Body of pancreas (tissue), 4 donors: ENCODE measurements at regions not wholly inside any gene's neighbourhood (a gene's known extent, or its start where the extent isn't known, plus 50 kb on each side); places are given as distances from the start of the nearest gene placed in this dataset.

Experiments used
- ATAC-seq: fragments of 150-250 bp; one replicate; pipeline ENCODE4 v1.9.1; 2016
- DNase-seq, 4 donors: peaks; one replicate each; pipeline ENCODE4 v3.0.0-alpha.2; 2019
- H3K27ac ChIP-seq, 4 donors: fragments of 200-600 bp; sonication (generic); 1 replicate in 3 of 4; 2 replicates in 1 of 4; pipeline versions ENCODE4 v1.5.1 to v1.6.1; 2016 to 2019; ENCODE audit warnings: mild to moderate bottlenecking in 1 of 4, mixed read lengths in 1 of 4, moderate library complexity in 1 of 4
- H3K27me3 ChIP-seq, 2 donors: fragments of 200-600 bp; sonication (generic); one replicate each; pipeline ENCODE4 v1.6.0; 2016; ENCODE audit warnings: mild to moderate bottlenecking in 1 of 2
- H3K36me3 ChIP-seq, 2 donors: fragments of 200-600 bp; sonication (generic); replicated peaks in 1 of 2; 2 replicates each; pipeline ENCODE4 v1.5.1; 2016; ENCODE audit warnings: low read depth in 2 of 2; ENCODE audit not compliant: insufficient read depth in 1 of 2
- H3K4me1 ChIP-seq: fragments of 200-600 bp; sonication (generic); one replicate; pipeline ENCODE4 v1.6.0; 2016
- H3K4me3 ChIP-seq, 2 donors: fragments of 200-600 bp; sonication (generic); 1 replicate in 1 of 2; 2 replicates in 1 of 2; pipeline ENCODE4 v1.5.1; 2016 to 2019
- H3K9me3 ChIP-seq, 3 donors: fragments of 200-600 bp; sonication (generic); 1 replicate in 2 of 3; 2 replicates in 1 of 3; pipeline ENCODE4 v1.5.1; 2016
- POLR2A ChIP-seq, 3 donors: fragments of 450-650 bp; IDR thresholded peaks; one replicate each; pipeline ENCODE4 v1.6.1; 2016; ENCODE audit warnings: antibody characterized with exemption in 3 of 3, mild to moderate bottlenecking in 2 of 3
- WGBS, 2 donors: methylation state at CpG; one replicate each; pipeline ENCODE4 v1.1.5; 2017; 5-methylcytosine and 5-hydroxymethylcytosine counted together
- intact Hi-C: fragments of 100-400 bp; cut with DNase I; formaldehyde crosslinking; loops from one replicate; pipeline ENCODE4 v1.15.1; 2023
- TF ChIP-seq, protein P1 (sequence below), 7 experiments: fragments of 450-650 bp in 4 of 7; fragments of 200-600 bp in 3 of 7; sonication (generic) in 3 of 7; IDR thresholded peaks; one replicate each; pipeline ENCODE4 v1.5.1; 2016 to 2019; ENCODE audit warnings: antibody characterized with exemption in 7 of 7

GRCh38 chr11:13876423-13876822 lies 86.1 kb upstream of the SPON1 start:
- Histone ChIP-seq H3K9me3 (no peaks in the 10 kb centered on the region), H3K27ac (no peak overlapping the region), H3K4me3 (no peak overlapping the region), H3K27me3 (no peaks in the 10 kb centered on the region), H3K36me3 (no peaks in the 10 kb centered on the region), H3K4me1 (no peaks in the 10 kb centered on the region)
- ATAC-seq (no peak), DNase-seq (no peak)
- WGBS, 2 donors = 61 to 81% methylated on average over 2 of the region's 2 CpGs
- intact Hi-C loops = no loop called here
- TF ChIP-seq, protein P1, sequence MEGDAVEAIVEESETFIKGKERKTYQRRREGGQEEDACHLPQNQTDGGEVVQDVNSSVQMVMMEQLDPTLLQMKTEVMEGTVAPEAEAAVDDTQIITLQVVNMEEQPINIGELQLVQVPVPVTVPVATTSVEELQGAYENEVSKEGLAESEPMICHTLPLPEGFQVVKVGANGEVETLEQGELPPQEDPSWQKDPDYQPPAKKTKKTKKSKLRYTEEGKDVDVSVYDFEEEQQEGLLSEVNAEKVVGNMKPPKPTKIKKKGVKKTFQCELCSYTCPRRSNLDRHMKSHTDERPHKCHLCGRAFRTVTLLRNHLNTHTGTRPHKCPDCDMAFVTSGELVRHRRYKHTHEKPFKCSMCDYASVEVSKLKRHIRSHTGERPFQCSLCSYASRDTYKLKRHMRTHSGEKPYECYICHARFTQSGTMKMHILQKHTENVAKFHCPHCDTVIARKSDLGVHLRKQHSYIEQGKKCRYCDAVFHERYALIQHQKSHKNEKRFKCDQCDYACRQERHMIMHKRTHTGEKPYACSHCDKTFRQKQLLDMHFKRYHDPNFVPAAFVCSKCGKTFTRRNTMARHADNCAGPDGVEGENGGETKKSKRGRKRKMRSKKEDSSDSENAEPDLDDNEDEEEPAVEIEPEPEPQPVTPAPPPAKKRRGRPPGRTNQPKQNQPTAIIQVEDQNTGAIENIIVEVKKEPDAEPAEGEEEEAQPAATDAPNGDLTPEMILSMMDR (IDR thresholded peaks at IDR 0.05) = no peak
- no peak for TF ChIP-seq POLR2A (IDR thresholded peaks at IDR 0.05)

DNA sequence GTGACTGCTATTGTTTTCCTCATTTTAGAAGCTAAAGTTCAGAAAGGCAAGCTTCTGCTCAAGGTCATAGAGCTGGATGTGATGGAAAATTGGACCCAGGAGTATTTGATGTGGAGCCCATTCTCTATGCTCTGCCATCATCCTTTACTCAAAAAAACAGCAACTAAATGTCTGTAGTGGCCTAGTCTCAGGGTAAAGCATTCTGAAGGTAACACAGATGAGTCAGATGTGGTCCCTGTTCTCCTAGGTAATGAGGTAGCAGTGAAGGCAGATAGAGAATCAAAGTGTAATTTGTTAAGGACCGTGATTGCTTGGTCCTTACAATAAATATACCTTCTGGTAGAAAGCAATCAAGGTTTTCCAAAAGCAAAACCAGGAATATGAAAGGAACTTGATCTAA lies 84.4 kb upstream of the SPON1 start:
- DNase-seq (no peak), ATAC-seq (no peak)
- Histone ChIP-seq H3K4me1 (no peaks in the 10 kb centered on the region), H3K27me3 (no peaks in the 10 kb centered on the region), H3K9me3 (no peaks in the 10 kb centered on the region), H3K36me3 (no peaks in the 10 kb centered on the region), H3K27ac (no peak overlapping the region), H3K4me3 (no peak overlapping the region)
- TF ChIP-seq, protein P1 (IDR thresholded peaks at IDR 0.05) = no peak
- TF ChIP-seq POLR2A (IDR thresholded peaks at IDR 0.05) = no peak
- intact Hi-C loops = no loop called here
- WGBS, 2 donors = 70 to 80% methylated on average over 1 of the region's 1 CpG

DNA sequence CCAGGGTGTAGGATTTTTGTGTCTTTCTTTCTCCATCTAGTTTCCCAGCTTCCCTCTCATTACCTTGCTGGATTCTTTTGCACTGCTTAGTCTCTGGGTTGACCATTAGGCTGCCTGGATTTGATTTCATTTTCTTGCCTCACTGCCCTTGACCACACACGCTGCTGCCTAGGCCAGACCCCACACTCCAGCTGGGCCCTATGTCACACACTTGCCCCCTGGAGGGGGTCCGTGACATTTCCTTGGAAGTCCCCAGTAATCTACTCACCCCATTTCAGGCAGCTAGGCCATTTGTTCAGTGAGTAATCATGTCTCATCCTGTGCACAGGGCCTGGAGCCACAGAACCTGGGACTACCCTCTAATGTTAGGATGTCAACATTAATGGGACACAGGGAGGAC lies 81.9 kb upstream of the SPON1 start:
- Histone ChIP-seq H3K9me3 (no peaks in the 10 kb centered on the region), H3K36me3 (no peaks in the 10 kb centered on the region), H3K4me3 (no peak overlapping the region), H3K27me3 (no peaks in the 10 kb centered on the region), H3K4me1 (no peaks in the 10 kb centered on the region), H3K27ac (no peak overlapping the region)
- intact Hi-C loops = no loop called here
- TF ChIP-seq, protein P1 (IDR thresholded peaks at IDR 0.05) = no peak
- DNase-seq (no peak), ATAC-seq (no peak)
- 83 to 97% methylated on average over 2 of the region's 2 CpGs for WGBS, 2 donors

GRCh38 chr11:13881226-13881905 lies 81.2 kb upstream of the SPON1 start:
- ATAC-seq (no peak), DNase-seq (no peak)
- no peak for TF ChIP-seq POLR2A (IDR thresholded peaks at IDR 0.05)
- TF ChIP-seq, protein P1 (IDR thresholded peaks at IDR 0.05) = no peak
- no peaks in the 10 kb centered on the region for H3K27me3 ChIP-seq
- intact Hi-C loops = no loop called here
- H3K27ac ChIP-seq = no peak overlapping the region
- no peaks in the 10 kb centered on the region for H3K4me1 ChIP-seq
- H3K9me3 ChIP-seq = no peaks in the 10 kb centered on the region
- H3K4me3 ChIP-seq = no peak overlapping the region
- no peaks in the 10 kb centered on the region for H3K36me3 ChIP-seq
- WGBS, 2 donors = 65 to 69% methylated on average over 10 of the region's 10 CpGs

GRCh38 chr11:13883042-13883441 lies 79.5 kb upstream of the SPON1 start:
- H3K4me3 ChIP-seq = no peak overlapping the region
- TF ChIP-seq, protein P1 (IDR thresholded peaks at IDR 0.05) = no peak
- TF ChIP-seq POLR2A (IDR thresholded peaks at IDR 0.05) = no peak
- H3K27me3 ChIP-seq = no peaks in the 10 kb centered on the region
- no peak overlapping the region for H3K27ac ChIP-seq
- WGBS, 2 donors = 62 to 63% methylated on average over 4 of the region's 4 CpGs
- H3K4me1 ChIP-seq = no peaks in the 10 kb centered on the region
- intact Hi-C loops = no loop called here
- no peaks in the 10 kb centered on the region for H3K36me3 ChIP-seq
- ATAC-seq (no peak), DNase-seq (no peak)
- no peaks in the 10 kb centered on the region for H3K9me3 ChIP-seq
